Osteoblast (primary cell): ENCODE measurements at regions not wholly inside any gene's neighbourhood (a gene's known extent, or its start where the extent isn't known, plus 50 kb on each side); places are given as distances from the start of the nearest gene placed in this dataset.

Source experiments
- DNase-seq: peaks from one replicate; pipeline ENCODE4 v3.0.0; 2011; ENCODE audit warnings: low spot score, mixed read lengths; ENCODE audit not compliant: insufficient read length; ENCODE audit errors: missing footprints
- H2AFZ ChIP-seq: 2 replicates; pipeline ENCODE4 v1.6.0; 2011; ENCODE audit warnings: mild to moderate bottlenecking, low read length
- H3K27ac ChIP-seq: 2 replicates; pipeline ENCODE4 v1.5.1; 2011; ENCODE audit warnings: mild to moderate bottlenecking, low read depth, low read length, moderate library complexity
- H3K27me3 ChIP-seq: 2 replicates; pipeline ENCODE4 v1.6.0; 2012; ENCODE audit warnings: mild to moderate bottlenecking, control low read depth, inconsistent platforms, low read length, moderate library complexity; ENCODE audit not compliant: insufficient read depth
- H3K36me3 ChIP-seq: 2 replicates; pipeline ENCODE4 v1.5.1; 2011; ENCODE audit warnings: mild to moderate bottlenecking, low read length, control low read depth, moderate library complexity; ENCODE audit not compliant: insufficient read depth
- H3K4me1 ChIP-seq: 2 replicates; pipeline ENCODE4 v1.5.1; 2011; ENCODE audit warnings: mild to moderate bottlenecking, low read length, control low read depth, moderate library complexity; ENCODE audit not compliant: insufficient read depth
- H3K4me2 ChIP-seq: 2 replicates; pipeline ENCODE4 v1.6.0; 2011; ENCODE audit warnings: mild to moderate bottlenecking, low read length; ENCODE audit not compliant: insufficient read depth
- H3K4me3 ChIP-seq: fragments of 200-600 bp; sonication (generic); 3 replicates; pipeline ENCODE4 v1.5.1; 2012; ENCODE audit warnings: mild to moderate bottlenecking, low read length, inconsistent platforms; ENCODE audit not compliant: insufficient read depth
- H3K79me2 ChIP-seq: 2 replicates; pipeline ENCODE4 v1.6.0; 2012; ENCODE audit warnings: mild to moderate bottlenecking, low read length, control low read depth, inconsistent platforms; ENCODE audit not compliant: insufficient read depth
- H3K9me3 ChIP-seq: 2 replicates; pipeline ENCODE4 v1.5.1; 2011; ENCODE audit warnings: low read depth, low read length, control low read depth
- H4K20me1 ChIP-seq: 2 replicates; pipeline ENCODE4 v1.6.0; 2012; ENCODE audit warnings: mild to moderate bottlenecking, low read length, control low read depth; ENCODE audit not compliant: insufficient read depth
- TF ChIP-seq, protein P1 (sequence below): IDR thresholded peaks from 2 replicates; pipeline ENCODE4 v1.5.1; 2011; ENCODE audit warnings: mild to moderate bottlenecking, low read depth, low read length, moderate library complexity; ENCODE audit errors: extremely low read depth

DNA sequence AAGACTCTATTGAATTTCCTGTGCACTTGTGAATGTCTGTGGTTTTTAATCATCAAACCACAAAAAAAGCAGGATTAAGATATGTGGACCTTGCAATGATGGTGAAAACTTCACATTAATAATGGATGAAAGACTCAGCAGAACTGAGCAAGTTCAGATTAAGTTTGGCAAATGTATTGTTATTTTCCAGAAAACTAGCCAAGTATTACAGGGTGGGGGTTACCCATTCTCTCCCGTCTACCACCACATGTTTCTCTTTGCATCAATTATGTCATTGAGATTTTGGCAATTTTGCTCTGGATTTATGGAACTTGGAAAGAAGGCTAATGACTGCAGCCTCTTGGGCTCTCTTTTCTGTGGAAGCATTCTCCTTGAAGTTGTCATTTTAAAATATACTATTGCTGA, 577.1 kb downstream of the ANKRD50 start:
- Histone ChIP-seq H3K27me3 (no peaks in the 10 kb centered on the region), H3K4me1 (no peaks in the 10 kb centered on the region), H3K4me2 (no peak overlapping the region), H2AFZ (no peak overlapping the region), H3K27ac (no peak overlapping the region), H4K20me1 (no peaks in the 10 kb centered on the region), H3K36me3 (no peaks in the 10 kb centered on the region), H3K9me3 (no peaks in the 10 kb centered on the region), H3K79me2 (no peaks in the 10 kb centered on the region), H3K4me3 (no peak overlapping the region)
- DNase-seq = no peak
- TF ChIP-seq, protein P1, sequence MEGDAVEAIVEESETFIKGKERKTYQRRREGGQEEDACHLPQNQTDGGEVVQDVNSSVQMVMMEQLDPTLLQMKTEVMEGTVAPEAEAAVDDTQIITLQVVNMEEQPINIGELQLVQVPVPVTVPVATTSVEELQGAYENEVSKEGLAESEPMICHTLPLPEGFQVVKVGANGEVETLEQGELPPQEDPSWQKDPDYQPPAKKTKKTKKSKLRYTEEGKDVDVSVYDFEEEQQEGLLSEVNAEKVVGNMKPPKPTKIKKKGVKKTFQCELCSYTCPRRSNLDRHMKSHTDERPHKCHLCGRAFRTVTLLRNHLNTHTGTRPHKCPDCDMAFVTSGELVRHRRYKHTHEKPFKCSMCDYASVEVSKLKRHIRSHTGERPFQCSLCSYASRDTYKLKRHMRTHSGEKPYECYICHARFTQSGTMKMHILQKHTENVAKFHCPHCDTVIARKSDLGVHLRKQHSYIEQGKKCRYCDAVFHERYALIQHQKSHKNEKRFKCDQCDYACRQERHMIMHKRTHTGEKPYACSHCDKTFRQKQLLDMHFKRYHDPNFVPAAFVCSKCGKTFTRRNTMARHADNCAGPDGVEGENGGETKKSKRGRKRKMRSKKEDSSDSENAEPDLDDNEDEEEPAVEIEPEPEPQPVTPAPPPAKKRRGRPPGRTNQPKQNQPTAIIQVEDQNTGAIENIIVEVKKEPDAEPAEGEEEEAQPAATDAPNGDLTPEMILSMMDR = no peak

- Histone ChIP-seq H3K4me2 (no peak overlapping the region), H3K27me3 (no peaks in the 10 kb centered on the region), H3K9me3 (no peaks in the 10 kb centered on the region), H3K79me2 (no peaks in the 10 kb centered on the region), H3K36me3 (no peaks in the 10 kb centered on the region), H3K4me3 (no peak overlapping the region), H4K20me1 (no peaks in the 10 kb centered on the region), H3K4me1 (no peaks in the 10 kb centered on the region), H2AFZ (no peak overlapping the region), H3K27ac (no peak overlapping the region)
- TF ChIP-seq, protein P1 = no peak
- DNase-seq = no peak
Observed at GRCh38 chr4:124139044-124139443, 573.5 kb downstream of the ANKRD50 start.

DNA sequence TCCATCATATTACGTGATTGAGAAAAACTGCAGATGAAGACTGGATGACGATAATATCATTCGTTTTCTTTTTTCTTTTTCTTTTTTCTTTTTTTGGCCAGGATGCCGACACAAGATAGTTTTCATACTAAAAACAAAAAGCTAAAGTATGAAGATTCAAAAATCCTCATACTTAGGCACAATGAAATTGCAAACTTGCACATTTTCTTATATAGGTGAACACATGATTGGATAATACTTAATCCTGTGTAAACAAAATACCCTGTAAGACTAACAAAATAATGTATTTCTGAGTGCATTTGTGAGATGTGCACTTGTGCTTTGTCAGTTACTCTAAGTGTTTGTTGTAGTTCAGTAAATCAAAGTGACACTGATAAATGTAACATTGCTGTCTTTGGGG, 568.9 kb downstream of the ANKRD50 start:
- no peak overlapping the region for H3K4me3 ChIP-seq
- H3K27me3 ChIP-seq = no peaks in the 10 kb centered on the region
- no peak overlapping the region for H2AFZ ChIP-seq
- H3K4me1 ChIP-seq = no peaks in the 10 kb centered on the region
- H3K4me2 ChIP-seq = no peak overlapping the region
- H3K36me3 ChIP-seq = no peaks in the 10 kb centered on the region
- no peaks in the 10 kb centered on the region for H3K9me3 ChIP-seq
- TF ChIP-seq, protein P1 = no peak
- DNase-seq = no peak
- no peaks in the 10 kb centered on the region for H3K79me2 ChIP-seq
- H3K27ac ChIP-seq = no peak overlapping the region
- no peaks in the 10 kb centered on the region for H4K20me1 ChIP-seq

DNA sequence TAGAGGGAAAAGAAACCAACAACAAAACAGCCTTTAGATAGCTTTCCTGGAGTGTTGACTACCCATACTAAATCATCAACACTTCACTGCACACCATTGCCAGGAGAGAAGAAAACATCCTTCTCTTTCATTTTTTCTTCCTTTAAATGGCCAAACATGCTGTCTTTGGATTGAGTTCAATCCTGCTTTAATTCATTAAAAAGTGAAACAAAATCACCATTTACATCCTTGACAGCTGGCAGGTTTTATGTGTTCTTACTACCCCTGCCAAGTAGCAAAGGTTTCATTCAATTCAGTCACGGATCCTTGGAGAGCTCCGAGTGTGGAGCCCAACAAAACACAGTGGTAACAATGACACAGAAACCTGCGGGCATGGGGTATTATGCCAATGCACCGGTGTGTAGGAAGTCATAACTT, 568.3 kb downstream of the ANKRD50 start:
- Histone ChIP-seq H3K9me3 (no peaks in the 10 kb centered on the region), H3K79me2 (no peaks in the 10 kb centered on the region), H3K4me2 (no peak overlapping the region), H3K36me3 (no peaks in the 10 kb centered on the region), H3K4me3 (no peak overlapping the region), H3K27ac (no peak overlapping the region), H3K27me3 (no peaks in the 10 kb centered on the region), H4K20me1 (no peaks in the 10 kb centered on the region), H2AFZ (no peak overlapping the region), H3K4me1 (no peaks in the 10 kb centered on the region)
- no peak for DNase-seq
- TF ChIP-seq, protein P1 = no peak
